ENCODE measurements at regions not wholly inside any gene's neighbourhood (a gene's known extent, or its start where the extent isn't known, plus 50 kb on each side); places are given as distances from the start of the nearest gene placed in this dataset.

GRCh38 chr6:18640754-18641153, 253.6 kb downstream of the RNF144B start:
- H3K79me2 ChIP-seq (ENCODE audit: control insufficient read depth, insufficient read depth, low read length), result no peaks in the 10 kb centered on the region
- no peak overlapping the region for H3K4me3 ChIP-seq (replicated peaks in 1 of 3; ENCODE audit: insufficient read depth in 1 of 3, low read depth in 1 of 3, low read length in 3 of 3)

More at GRCh38 chr6:18640754-18641153, 253.6 kb downstream of the RNF144B start:
- no peak for FAIRE-seq
- Histone ChIP-seq H3K27me3 (ENCODE audit: control insufficient read depth in 2 of 2, insufficient read depth in 2 of 2, low read length in 2 of 2) (no peaks in the 10 kb centered on the region), H3K9me3 (replicated peaks; ENCODE audit: control insufficient read depth, insufficient read depth, low read length) (no peaks in the 10 kb centered on the region), H3K4me1 (ENCODE audit: control insufficient read depth, extremely low read depth, insufficient read depth, low read length) (no peaks in the 10 kb centered on the region), H2AFZ (ENCODE audit: low read depth, low read length) (no peak overlapping the region), H3K4me2 (ENCODE audit: insufficient read depth, low read length) (no peak overlapping the region), H4K20me1 (replicated peaks; ENCODE audit: control insufficient read depth, extremely low read depth, insufficient read depth, low read length) (no peaks in the 10 kb centered on the region), H3K36me3 (ENCODE audit: control insufficient read depth in 2 of 2, extremely low read depth in 1 of 2, insufficient read depth in 2 of 2, low read length in 2 of 2) (no peaks in the 10 kb centered on the region), H3K9ac (replicated peaks; ENCODE audit: extremely low read depth, insufficient read depth, low read length) (no peak overlapping the region), H3K27ac (ENCODE audit: insufficient read depth, low read depth, low read length) (no peak overlapping the region), H3K9me1 (replicated peaks; ENCODE audit: control insufficient read depth, extremely low read depth, insufficient read depth, low read length) (no peaks in the 10 kb centered on the region)
- ChIA-PET POLR2A (no interaction called here), CTCF (no interaction called here)
- BruUV-seq (replicated peaks), result no TSS peak
- intact Hi-C loops (cut with micrococcal nuclease) (no loop called here), dilution Hi-C loops (cut with MboI; ENCODE audit: extremely low pct_ligation_motif_present, low sequenced_read_pairs) (no loop called here)
- TF ChIP-seq POLR2AphosphoS5 (IDR thresholded peaks at IDR 0.05; ENCODE audit: insufficient read depth, low read depth, low read length), result no peak
- TF ChIP-seq JUN (IDR thresholded peaks at IDR 0.05; ENCODE audit: borderline replicate concordance, insufficient read depth, insufficient read length, low read depth), result no peak
- no peak for TF ChIP-seq MYC (IDR thresholded peaks at IDR 0.05; ENCODE audit: low read depth, low read length)
- TF ChIP-seq EZH2 (IDR thresholded peaks at IDR 0.05; ENCODE audit: borderline replicate concordance, low read depth, low read length, severe bottlenecking), result no peak
- TF ChIP-seq GATA2 (IDR thresholded peaks at IDR 0.05; ENCODE audit: insufficient read depth, insufficient read length, low read depth, low read length), result no peak
- TF ChIP-seq CTCF (IDR thresholded peaks at IDR 0.05; ENCODE audit: extremely low read depth in 1 of 2, insufficient read depth in 1 of 2, low read depth in 1 of 2, low read length in 2 of 2), result no peak
- TF ChIP-seq MAX (IDR thresholded peaks at IDR 0.05; ENCODE audit: insufficient read depth, insufficient read length), result no peak
- TF ChIP-seq FOS (IDR thresholded peaks at IDR 0.05; ENCODE audit: borderline replicate concordance, insufficient read depth, low read length), result no peak
- no peak for TF ChIP-seq POLR2A (IDR thresholded peaks at IDR 0.05; ENCODE audit: low read depth, low read length)
- no peak for DNase-seq (ENCODE audit: low read depth, low spot score)

Data from endothelial cell of umbilical vein (primary cell).